Activated CD8-positive, alpha-beta memory T cell treated with anti-CD3 and anti-CD28 coated beads for 48 hours (primary cell): ENCODE measurements at regions not wholly inside any gene's neighbourhood (a gene's known extent, or its start where the extent isn't known, plus 50 kb on each side); places are given as distances from the start of the nearest gene placed in this dataset.

Experiments
- DNase-seq, 3 experiments: peaks; one replicate each; pipeline ENCODE4 v3.0.0-alpha.2; 2020; ENCODE audit warnings: low read depth in 2 of 3, low spot score in 2 of 3

GRCh38 chr2:181376442-181376841, 80.7 kb upstream of the ITGA4 start:
- no peak for DNase-seq

GRCh38 chr2:181376999-181377398, 80.2 kb upstream of the ITGA4 start:
- no peak for DNase-seq

- no peak for DNase-seq
Observed at GRCh38 chr2:181378491-181378890, 78.7 kb upstream of the ITGA4 start.

- DNase-seq, result no peak
Observed at GRCh38 chr2:181380581-181380980, 76.6 kb upstream of the ITGA4 start.

- DNase-seq, result no peak
Observed at GRCh38 chr2:181384923-181385322, 72.3 kb upstream of the ITGA4 start.

- DNase-seq, result no peak
Observed at GRCh38 chr2:181389524-181389923, 67.7 kb upstream of the ITGA4 start.

- no peak for DNase-seq
Observed at GRCh38 chr2:181393472-181393871, 63.7 kb upstream of the ITGA4 start.

GRCh38 chr2:181394741-181395437, 62.3 kb upstream of the ITGA4 start:
- DNase-seq, result no peak

- no peak for DNase-seq
Observed at GRCh38 chr2:181395851-181396250, 61.3 kb upstream of the ITGA4 start.

GRCh38 chr2:181396256-181397123, 60.7 kb upstream of the ITGA4 start:
- DNase-seq, result no peak

- DNase-seq, result no peak
Observed at GRCh38 chr2:181397331-181397730, 59.9 kb upstream of the ITGA4 start.

- no peak for DNase-seq
Observed at GRCh38 chr2:181398000-181398399, 59.2 kb upstream of the ITGA4 start.

- DNase-seq, result no peak
Observed at GRCh38 chr2:181399027-181399426, 58.2 kb upstream of the ITGA4 start.

- DNase-seq, result no peak
Observed at GRCh38 chr2:181404472-181404871, 52.7 kb upstream of the ITGA4 start.

- DNase-seq, result no peak
Observed at GRCh38 chr2:181407171-181407570, 50.0 kb upstream of the ITGA4 start.
